COLO668 (cell line): ENCODE measurements at regions not wholly inside any gene's neighbourhood (a gene's known extent, or its start where the extent isn't known, plus 50 kb on each side); places are given as distances from the start of the nearest gene placed in this dataset.

Experiments
- DNase-seq: peaks from one replicate; lab custom pipeline; 2025; ENCODE audit not compliant: unreplicated experiment; lab: John Stamatoyannopoulos, UW

GRCh38 chr11:114802878-114803277 lies 124.6 kb downstream of the NXPE2 start:
- no peak for DNase-seq

GRCh38 chr11:114805431-114805830 lies 127.1 kb downstream of the NXPE2 start:
- DNase-seq, result peak; percentile 14

DNA sequence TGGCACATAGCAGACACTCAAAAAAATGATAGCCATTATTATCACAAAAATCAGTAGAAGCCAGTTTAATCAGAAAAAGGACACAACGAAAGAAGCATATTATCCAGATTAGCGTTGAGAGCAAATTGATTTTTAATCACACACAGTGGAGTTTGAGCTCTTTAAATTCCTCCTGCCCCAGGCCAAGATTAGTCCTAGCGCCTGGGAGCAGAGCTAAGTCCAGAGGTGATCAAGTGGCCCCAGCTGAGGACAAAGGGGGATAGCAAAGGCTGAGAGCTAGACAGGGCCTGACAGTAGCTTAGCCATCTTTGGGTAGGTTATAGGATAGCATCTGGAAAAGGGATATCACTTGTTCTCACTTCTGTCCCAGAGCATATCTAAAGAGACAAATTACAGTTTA lies 133.6 kb downstream of the NXPE2 start:
- no peak for DNase-seq

- no peak for DNase-seq
These were observed 134.4 kb downstream of the NXPE2 start for GRCh38 chr11:114812733-114813132.

- no peak for DNase-seq
These were observed 134.9 kb downstream of the NXPE2 start for GRCh38 chr11:114813189-114813718.

DNA sequence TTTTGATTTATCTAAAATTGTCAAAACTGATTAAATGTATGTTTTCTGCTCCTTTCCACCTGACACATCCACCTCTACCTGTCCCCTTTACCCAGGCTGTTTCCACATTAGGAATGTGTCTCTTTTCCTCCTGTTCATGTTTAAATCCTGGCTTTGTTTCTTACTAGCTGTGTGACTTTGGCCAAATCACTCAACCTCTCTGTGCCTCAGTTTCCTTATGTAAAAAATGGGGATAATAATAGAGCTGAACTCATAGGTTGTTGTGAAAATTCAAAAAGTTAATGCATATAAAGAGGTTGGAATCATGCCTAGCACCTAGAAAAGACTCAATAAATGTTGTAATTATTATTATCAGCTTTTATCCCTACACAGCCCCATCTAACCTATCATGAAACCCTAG lies 136.8 kb downstream of the NXPE2 start:
- DNase-seq, result no peak

GRCh38 chr11:114815761-114816160 lies 137.4 kb downstream of the NXPE2 start:
- no peak for DNase-seq

- no peak for DNase-seq
These were observed 138.5 kb downstream of the NXPE2 start for GRCh38 chr11:114816791-114817190.

- DNase-seq, result no peak
These were observed 140.1 kb downstream of the NXPE2 start for GRCh38 chr11:114818382-114818781.

DNA sequence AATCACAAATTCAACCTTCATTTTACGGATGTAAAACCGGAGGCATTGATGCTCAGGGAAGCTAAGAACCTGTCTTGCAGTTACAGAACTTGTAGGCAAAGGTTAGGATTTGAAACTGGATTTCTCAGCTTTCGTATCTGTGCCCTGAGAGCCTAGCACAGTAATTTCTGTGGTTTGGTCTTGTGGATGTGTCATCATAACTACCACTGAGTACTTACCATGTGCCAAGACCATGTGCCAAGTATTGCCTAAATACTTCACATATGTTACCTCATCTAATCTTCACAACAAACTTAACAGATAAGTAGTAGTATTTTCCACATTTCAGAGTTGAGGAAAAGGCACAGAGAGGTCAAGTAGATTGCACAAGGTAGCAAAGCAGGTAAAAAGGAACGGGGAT lies 140.7 kb downstream of the NXPE2 start:
- no peak for DNase-seq

DNA sequence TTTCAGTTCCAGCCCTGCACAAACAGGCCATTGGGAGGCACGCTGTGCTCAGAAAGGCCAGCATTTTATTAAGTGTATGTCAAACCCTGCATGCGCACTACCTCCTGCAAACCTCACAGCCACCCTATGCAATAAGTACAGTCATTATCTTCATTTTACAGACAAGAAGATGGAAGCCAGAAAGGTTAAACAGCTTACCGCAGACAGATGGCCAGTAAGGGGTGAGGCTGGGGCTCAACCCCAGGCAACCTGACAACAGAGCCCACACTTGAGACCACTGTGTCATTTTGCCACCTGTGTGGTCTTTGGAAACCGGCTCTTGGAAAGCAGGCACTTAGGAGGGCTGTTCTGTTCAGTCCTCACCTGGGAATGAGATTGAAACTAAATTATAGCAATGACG lies 142.3 kb downstream of the NXPE2 start:
- no peak for DNase-seq

DNA sequence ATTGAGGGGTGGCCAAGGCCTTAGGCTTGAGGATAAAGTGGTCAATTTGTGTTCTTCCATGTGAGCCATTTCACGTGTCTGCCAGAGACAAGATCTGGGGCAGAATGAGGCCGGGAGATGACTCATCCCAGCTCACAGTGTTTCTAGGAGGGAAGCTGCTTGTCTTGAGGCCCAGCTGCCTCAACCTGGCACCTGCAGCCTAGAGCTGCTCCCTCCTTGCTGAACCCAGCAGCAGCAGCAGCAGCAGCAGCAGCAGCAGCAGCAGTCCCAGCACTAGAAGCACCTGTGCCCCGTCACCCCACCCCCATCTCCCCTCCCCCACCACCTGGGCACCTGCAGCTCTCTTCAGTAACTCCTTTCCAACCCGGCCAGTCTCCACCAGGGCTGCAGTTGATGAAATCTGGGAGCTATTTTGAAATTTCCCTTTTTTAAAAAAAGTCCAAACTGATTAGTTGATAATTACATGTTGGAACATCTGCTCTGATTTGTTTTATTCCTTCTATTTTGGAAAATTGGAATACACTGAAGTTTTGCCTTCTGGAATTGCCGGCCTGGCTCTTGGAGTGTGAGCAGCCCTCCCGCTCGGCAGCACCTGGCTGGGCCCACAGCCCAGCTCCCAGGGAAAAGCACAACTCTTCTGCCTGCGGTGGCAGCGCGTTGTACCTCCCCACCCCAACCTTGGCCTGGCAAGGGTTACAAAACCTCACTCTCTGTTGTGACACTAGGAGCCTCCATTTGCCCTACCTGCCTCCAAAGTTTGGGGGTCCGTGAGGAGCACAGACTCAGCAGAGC lies 143.5 kb downstream of the NXPE2 start:
- DNase-seq, result peak; percentile 70

- DNase-seq, result no peak
These were observed 148.6 kb downstream of the NXPE2 start for GRCh38 chr11:114826910-114827442.

GRCh38 chr11:114827736-114828135 lies 149.4 kb downstream of the NXPE2 start:
- no peak for DNase-seq

DNA sequence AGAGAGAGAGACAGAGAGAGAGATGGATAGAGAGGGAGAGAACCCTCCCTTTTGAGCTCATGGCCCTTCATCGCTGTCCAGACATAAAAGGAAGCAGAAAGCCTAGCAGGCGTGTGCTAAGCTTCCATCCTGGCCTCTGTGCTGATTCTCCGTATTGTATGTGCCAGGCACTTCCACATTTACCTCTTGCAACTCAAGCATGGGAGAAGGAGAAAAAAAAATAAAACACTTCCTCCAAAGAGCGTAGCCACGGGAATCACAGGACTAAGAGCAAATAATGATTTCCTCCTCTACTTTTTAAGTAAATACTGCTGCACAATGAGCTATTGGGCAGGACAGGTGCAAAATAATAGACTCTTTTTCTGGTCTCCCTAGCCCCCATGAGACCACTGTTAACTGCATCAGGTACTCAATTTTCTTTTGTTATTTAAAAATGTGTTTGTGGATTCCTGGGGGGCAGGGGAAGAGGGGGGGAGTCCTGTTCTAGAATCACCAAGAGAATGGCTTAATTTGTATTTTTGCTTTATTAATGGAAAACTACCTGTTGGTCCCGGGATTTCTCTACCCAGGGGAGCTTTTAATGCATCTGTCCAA lies 154.3 kb downstream of the NXPE2 start:
- peak; percentile 48 for DNase-seq

DNA sequence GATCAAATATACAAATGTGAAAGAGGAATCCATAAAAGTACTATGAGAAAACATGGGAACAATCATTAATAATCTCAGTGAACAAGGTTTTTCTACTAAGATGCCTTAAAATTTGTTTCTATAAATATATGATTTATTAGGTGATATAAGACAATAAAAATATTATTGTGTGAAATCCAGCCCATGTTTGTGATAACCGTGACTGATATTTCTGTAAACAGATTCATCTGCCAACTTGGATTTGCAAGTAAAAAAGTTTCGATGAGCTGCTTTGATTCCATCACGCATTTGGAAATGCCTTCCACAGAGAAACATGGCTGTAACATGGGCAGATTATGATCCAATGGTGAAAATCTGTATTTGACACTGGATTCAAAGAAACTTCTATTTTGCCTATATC lies 157.8 kb downstream of the NXPE2 start:
- no peak for DNase-seq

DNA sequence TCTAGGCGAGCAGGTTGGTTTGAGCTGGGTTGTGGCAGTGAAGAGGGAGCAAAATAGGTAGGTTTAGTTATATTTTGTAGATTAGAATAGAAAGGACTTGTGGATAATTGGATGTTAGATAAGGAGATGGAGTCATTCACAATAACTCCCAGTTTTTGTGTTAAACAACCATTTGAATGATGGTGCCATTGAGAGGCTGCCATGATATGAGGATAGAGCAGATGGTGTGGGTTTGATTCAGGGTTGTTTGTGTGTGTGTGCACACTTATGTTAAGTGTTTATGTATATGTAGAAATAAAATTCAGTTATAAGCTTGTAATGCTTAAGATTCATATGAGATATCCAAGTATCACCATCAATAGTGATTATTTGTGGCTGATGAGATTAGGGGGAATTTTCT lies 166.6 kb downstream of the NXPE2 start:
- no peak for DNase-seq

GRCh38 chr11:114845766-114846415 lies 167.6 kb downstream of the NXPE2 start:
- DNase-seq, result no peak

DNA sequence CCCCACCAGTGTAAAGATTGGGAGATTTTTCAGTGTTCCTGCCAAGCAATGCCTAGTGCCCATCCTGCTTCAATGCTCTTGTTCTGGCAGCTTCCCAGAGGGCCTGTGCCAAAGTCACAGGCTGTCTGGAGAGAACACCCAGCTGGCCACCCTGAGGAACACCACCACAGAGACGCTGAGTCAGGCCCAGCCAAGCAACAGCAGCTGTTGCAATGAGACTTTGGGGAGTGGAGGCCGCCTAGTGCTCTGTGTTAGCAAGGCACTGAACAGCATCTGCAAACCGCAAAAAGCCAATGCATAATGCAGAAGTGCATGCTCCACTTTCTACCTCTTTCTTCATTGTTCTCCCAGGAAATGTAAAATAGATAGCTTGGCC lies 168.1 kb downstream of the NXPE2 start:
- no peak for DNase-seq

- no peak for DNase-seq
These were observed 169.1 kb downstream of the NXPE2 start for GRCh38 chr11:114847306-114847975.

DNA sequence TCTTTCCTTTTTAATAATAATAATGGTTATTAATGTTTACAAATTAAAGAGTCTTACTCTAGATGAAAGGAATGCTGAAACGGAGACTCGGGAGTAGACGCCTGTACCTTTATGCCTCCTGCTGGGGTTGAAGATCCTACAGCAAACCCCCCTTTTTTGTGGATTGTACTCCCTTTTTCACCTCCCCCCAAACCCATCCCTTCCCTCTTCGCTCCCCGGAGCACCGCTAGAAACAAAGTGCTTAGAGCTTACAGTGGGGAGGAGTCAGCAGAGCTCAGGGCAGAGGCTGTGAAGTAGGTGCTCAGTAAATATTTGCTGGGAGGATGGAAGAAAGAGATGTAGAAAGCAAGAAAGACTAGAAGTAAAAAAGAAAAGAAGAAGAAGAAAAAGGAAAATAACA lies 169.7 kb downstream of the NXPE2 start:
- no peak for DNase-seq
